Mammary epithelial cell (primary cell): ENCODE measurements at regions not wholly inside any gene's neighbourhood (a gene's known extent, or its start where the extent isn't known, plus 50 kb on each side); places are given as distances from the start of the nearest gene placed in this dataset.

Experiments
- EZH2 ChIP-seq: IDR thresholded peaks from 2 replicates; pipeline ENCODE4 v1.6.1; 2012; ENCODE audit warnings: low read length, inconsistent platforms, borderline replicate concordance
- TF ChIP-seq, protein P1 (sequence below), 2 donors: IDR thresholded peaks in 1 of 2; conservative IDR thresholded peaks in 1 of 2; 2 replicates each; pipeline ENCODE4 v1.5.1; 2011 to 2012; ENCODE audit warnings: inconsistent platforms in 2 of 2, low read length in 2 of 2, mild to moderate bottlenecking in 2 of 2, control low read depth in 1 of 2, low read depth in 1 of 2; ENCODE audit not compliant: insufficient read depth in 1 of 2; ENCODE audit errors: extremely low read depth in 1 of 2

DNA sequence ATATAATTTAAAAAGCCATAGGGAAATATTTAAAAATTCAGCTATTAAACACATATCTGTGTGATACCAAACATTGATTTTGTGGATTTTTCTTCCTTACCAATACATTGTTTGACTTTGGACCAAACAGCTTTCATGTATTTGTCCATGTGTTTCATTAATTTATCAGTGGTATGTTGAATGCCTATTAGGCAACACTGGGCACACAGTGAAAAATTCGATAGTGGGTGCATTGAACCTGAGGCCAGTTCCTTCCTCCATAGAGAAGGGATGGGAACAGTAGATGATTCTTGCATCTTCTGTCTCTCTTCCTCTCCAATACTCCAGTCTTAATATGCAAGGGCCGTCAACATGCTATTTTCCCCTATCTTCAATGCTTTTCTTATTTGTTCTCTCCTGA is 110.2 kb upstream of the NR3C1 start:
- TF ChIP-seq, protein P1, sequence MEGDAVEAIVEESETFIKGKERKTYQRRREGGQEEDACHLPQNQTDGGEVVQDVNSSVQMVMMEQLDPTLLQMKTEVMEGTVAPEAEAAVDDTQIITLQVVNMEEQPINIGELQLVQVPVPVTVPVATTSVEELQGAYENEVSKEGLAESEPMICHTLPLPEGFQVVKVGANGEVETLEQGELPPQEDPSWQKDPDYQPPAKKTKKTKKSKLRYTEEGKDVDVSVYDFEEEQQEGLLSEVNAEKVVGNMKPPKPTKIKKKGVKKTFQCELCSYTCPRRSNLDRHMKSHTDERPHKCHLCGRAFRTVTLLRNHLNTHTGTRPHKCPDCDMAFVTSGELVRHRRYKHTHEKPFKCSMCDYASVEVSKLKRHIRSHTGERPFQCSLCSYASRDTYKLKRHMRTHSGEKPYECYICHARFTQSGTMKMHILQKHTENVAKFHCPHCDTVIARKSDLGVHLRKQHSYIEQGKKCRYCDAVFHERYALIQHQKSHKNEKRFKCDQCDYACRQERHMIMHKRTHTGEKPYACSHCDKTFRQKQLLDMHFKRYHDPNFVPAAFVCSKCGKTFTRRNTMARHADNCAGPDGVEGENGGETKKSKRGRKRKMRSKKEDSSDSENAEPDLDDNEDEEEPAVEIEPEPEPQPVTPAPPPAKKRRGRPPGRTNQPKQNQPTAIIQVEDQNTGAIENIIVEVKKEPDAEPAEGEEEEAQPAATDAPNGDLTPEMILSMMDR (conservative IDR thresholded peaks at IDR 0.05 in 1 of 2, IDR thresholded peaks at IDR 0.05 in 1 of 2; ENCODE audit: extremely low read depth in 1 of 2, insufficient read depth in 1 of 2, low read depth in 1 of 2, low read length in 2 of 2): no peak
- TF ChIP-seq EZH2: no peak
